Prostate gland (tissue), 2 donors: ENCODE measurements at regions not wholly inside any gene's neighbourhood (a gene's known extent, or its start where the extent isn't known, plus 50 kb on each side); places are given as distances from the start of the nearest gene placed in this dataset.

Source experiments
- DNase-seq: peaks from one replicate; pipeline ENCODE4 v3.0.0-alpha.2; 2019; ENCODE audit warnings: low spot score
- H3K27ac ChIP-seq, 2 donors: fragments of 200-600 bp; sonication (generic); 2 replicates each; pipeline ENCODE4 v1.5.1; 2017 to 2019
- H3K27me3 ChIP-seq: fragments of 200-600 bp; sonication (generic); replicated peaks from 2 replicates; pipeline ENCODE4 v1.5.1; 2019; ENCODE audit not compliant: insufficient read depth
- H3K36me3 ChIP-seq, 2 donors: fragments of 200-600 bp; sonication (generic); 1 replicate in 1 of 2; 2 replicates in 1 of 2; pipeline versions ENCODE4 v1.5.1 to v1.8.1; 2017 to 2019
- H3K4me1 ChIP-seq: fragments of 200-600 bp; sonication (generic); replicated peaks from 2 replicates; pipeline ENCODE4 v1.5.1; 2019
- H3K4me3 ChIP-seq, 2 donors: fragments of 200-600 bp; sonication (generic); 2 replicates each; pipeline ENCODE4 v1.5.1; 2017 to 2019
- H3K9me3 ChIP-seq: fragments of 200-600 bp; sonication (generic); 2 replicates; pipeline ENCODE4 v1.5.1; 2017
- CTCF ChIP-seq, 4 experiments: fragments of 200-600 bp in 2 of 4; fragments of 450-650 bp in 2 of 4; sonication (generic) in 2 of 4; IDR thresholded peaks; 1 replicate in 3 of 4; 2 replicates in 1 of 4; pipeline ENCODE4 v1.5.1; 2016 to 2019; ENCODE audit warnings: antibody characterized with exemption in 4 of 4, mild to moderate bottlenecking in 2 of 4, moderate library complexity in 2 of 4
- POLR2A ChIP-seq: fragments of 450-650 bp; IDR thresholded peaks from one replicate; pipeline ENCODE4 v1.6.1; 2016; ENCODE audit warnings: antibody characterized with exemption, mild to moderate bottlenecking
- POLR2AphosphoS5 ChIP-seq: sonication (generic); formaldehyde crosslinking; IDR thresholded peaks from one replicate; pipeline ENCODE4 v1.6.1; 2017; ENCODE audit warnings: antibody characterized with exemption
- WGBS: methylation state at CpG from one replicate; pipeline ENCODE4 v1.1.5; 2018; 5-methylcytosine and 5-hydroxymethylcytosine counted together
- intact Hi-C: fragments of 100-400 bp; cut with DNase I; formaldehyde crosslinking; loops from one replicate; pipeline ENCODE4 v1.14.2; 2022

- Histone ChIP-seq H3K4me1 (no peaks in the 10 kb centered on the region), H3K9me3 (no peaks in the 10 kb centered on the region), H3K4me3 (no peak overlapping the region), H3K27me3 (no peaks in the 10 kb centered on the region), H3K36me3 (no peaks in the 10 kb centered on the region), H3K27ac (no peak overlapping the region)
- no peak for TF ChIP-seq POLR2A
- TF ChIP-seq CTCF (IDR thresholded peaks at IDR 0.05), result no peak
- no peak for TF ChIP-seq POLR2AphosphoS5
- intact Hi-C loops, result no loop called here
- no peak for DNase-seq
- 86% methylated on average over 3 of the region's 3 CpGs for WGBS
These were observed 72.5 kb upstream of the RAB3GAP2 start for GRCh38 chr1:220344745-220345144.

GRCh38 chr1:220342853-220343252, 70.6 kb upstream of the RAB3GAP2 start:
- Histone ChIP-seq H3K27ac (no peak overlapping the region), H3K4me1 (no peaks in the 10 kb centered on the region), H3K4me3 (no peak overlapping the region), H3K27me3 (no peaks in the 10 kb centered on the region), H3K9me3 (no peaks in the 10 kb centered on the region), H3K36me3 (no peaks in the 10 kb centered on the region)
- DNase-seq, result no peak
- TF ChIP-seq POLR2AphosphoS5 (no peak), CTCF (IDR thresholded peaks at IDR 0.05) (no peak), POLR2A (no peak)
- WGBS, result 86% methylated on average over 5 of the region's 5 CpGs
- intact Hi-C loops, result no loop called here

- Histone ChIP-seq H3K9me3 (no peaks in the 10 kb centered on the region), H3K4me3 (no peak overlapping the region), H3K27ac (no peak overlapping the region), H3K27me3 (no peaks in the 10 kb centered on the region), H3K4me1 (no peaks in the 10 kb centered on the region), H3K36me3 (no peaks in the 10 kb centered on the region)
- intact Hi-C loops, result no loop called here
- no peak for DNase-seq
- 69% methylated on average over 1 of the region's 1 CpG for WGBS
- TF ChIP-seq POLR2A (no peak), CTCF (IDR thresholded peaks at IDR 0.05) (no peak), POLR2AphosphoS5 (no peak)
These were observed 68.9 kb upstream of the RAB3GAP2 start for GRCh38 chr1:220341126-220341525.

- WGBS, result 100% methylated on average over 1 of the region's 1 CpG
- TF ChIP-seq POLR2AphosphoS5, result no peak
- no peak for TF ChIP-seq POLR2A
- TF ChIP-seq CTCF (IDR thresholded peaks at IDR 0.05), result no peak
- no peaks in the 10 kb centered on the region for H3K4me1 ChIP-seq
- no peak overlapping the region for H3K27ac ChIP-seq
- H3K4me3 ChIP-seq, result no peak overlapping the region
- no peaks in the 10 kb centered on the region for H3K36me3 ChIP-seq
- intact Hi-C loops, result no loop called here
- no peaks in the 10 kb centered on the region for H3K9me3 ChIP-seq
- H3K27me3 ChIP-seq, result no peaks in the 10 kb centered on the region
- DNase-seq, result no peak
These were observed 67.3 kb upstream of the RAB3GAP2 start for GRCh38 chr1:220339581-220339980.

GRCh38 chr1:220338759-220339158, 66.5 kb upstream of the RAB3GAP2 start:
- TF ChIP-seq CTCF (IDR thresholded peaks at IDR 0.05) (no peak), POLR2AphosphoS5 (no peak), POLR2A (no peak)
- WGBS, result 90% methylated on average over 1 of the region's 1 CpG
- intact Hi-C loops, result no loop called here

More at GRCh38 chr1:220338759-220339158, 66.5 kb upstream of the RAB3GAP2 start:
- H3K4me1 ChIP-seq, result no peaks in the 10 kb centered on the region
- no peaks in the 10 kb centered on the region for H3K36me3 ChIP-seq
- H3K4me3 ChIP-seq, result no peak overlapping the region
- H3K27me3 ChIP-seq, result no peaks in the 10 kb centered on the region
- no peak overlapping the region for H3K27ac ChIP-seq
- DNase-seq, result no peak
- H3K9me3 ChIP-seq, result no peaks in the 10 kb centered on the region
